Panc1 (cell line): ENCODE measurements at regions not wholly inside any gene's neighbourhood (a gene's known extent, or its start where the extent isn't known, plus 50 kb on each side); places are given as distances from the start of the nearest gene placed in this dataset.

Source experiments
- CTCF ChIP-seq: fragments of 450-650 bp; IDR thresholded peaks from 2 replicates; pipeline ENCODE4 v1.5.1; 2017; ENCODE audit warnings: mild to moderate bottlenecking
- POLR2AphosphoS5 ChIP-seq: IDR thresholded peaks from 2 replicates; pipeline ENCODE4 v1.6.1; 2012; ENCODE audit warnings: mild to moderate bottlenecking, low read depth, low read length, moderate library complexity
- SIN3A ChIP-seq: IDR thresholded peaks from 2 replicates; pipeline ENCODE4 v1.6.1; 2012; ENCODE audit warnings: low read depth, mild to moderate bottlenecking, low read length, moderate library complexity, borderline replicate concordance; ENCODE audit not compliant: insufficient read depth
- TCF7L2 ChIP-seq: IDR thresholded peaks from 2 replicates; pipeline ENCODE4 v1.6.1; 2011; ENCODE audit warnings: mild to moderate bottlenecking, low read depth, low read length, inconsistent platforms

- TF ChIP-seq TCF7L2 = no peak
- no peak for TF ChIP-seq CTCF
- TF ChIP-seq SIN3A = no peak
- TF ChIP-seq POLR2AphosphoS5 = no peak
These were observed 103.7 kb upstream of the ITGA1 start for GRCh38 chr5:52684051-52684450.
